DMS53 treated with DMSO at 0.1 percent for 48 hours (cell line): ENCODE measurements at regions not wholly inside any gene's neighbourhood (a gene's known extent, or its start where the extent isn't known, plus 50 kb on each side); places are given as distances from the start of the nearest gene placed in this dataset.
"Not testable (repeated sequence)": the region's sequence is repeated elsewhere in the genome, so short reads cannot be mapped to it uniquely, and the experiment has no call there.

Source experiments
- DNase-seq: peaks from one replicate; lab custom pipeline; 2025; ENCODE audit not compliant: unreplicated experiment; lab: John Stamatoyannopoulos, UW

GRCh38 chr21:36207577-36208320, 51.1 kb downstream of the DOP1B start:
- no peak for DNase-seq

- DNase-seq, result no peak
These were observed 51.8 kb downstream of the DOP1B start for GRCh38 chr21:36208326-36209013.

GRCh38 chr21:36209626-36210171, 53.1 kb downstream of the DOP1B start:
- peak; percentile 45 for DNase-seq

- no peak for DNase-seq
These were observed 54.4 kb downstream of the DOP1B start for GRCh38 chr21:36210779-36211659.

- no peak for DNase-seq
These were observed 55.3 kb downstream of the DOP1B start for GRCh38 chr21:36211660-36212512.

GRCh38 chr21:36212513-36212780, 55.8 kb downstream of the DOP1B start:
- DNase-seq, result no peak

GRCh38 chr21:36214561-36214960, 57.9 kb downstream of the DOP1B start:
- DNase-seq, result no peak

- DNase-seq, result no peak
These were observed 61.1 kb downstream of the DOP1B start for GRCh38 chr21:36217743-36218142.

- DNase-seq, result no peak
These were observed 62.1 kb downstream of the DOP1B start for GRCh38 chr21:36218691-36219090.

GRCh38 chr21:36223451-36223850, 66.8 kb downstream of the DOP1B start:
- no peak for DNase-seq

- no peak for DNase-seq
These were observed 72.6 kb downstream of the DOP1B start for GRCh38 chr21:36229181-36229580.

GRCh38 chr21:36231444-36231843, 74.8 kb downstream of the DOP1B start:
- DNase-seq, result not testable (repeated sequence)

GRCh38 chr21:36232641-36233040, 76.0 kb downstream of the DOP1B start:
- no peak for DNase-seq

- no peak for DNase-seq
These were observed 78.5 kb downstream of the DOP1B start for GRCh38 chr21:36235058-36235582.

- no peak for DNase-seq
These were observed 79.6 kb downstream of the DOP1B start for GRCh38 chr21:36236052-36236730.

GRCh38 chr21:36237441-36237840, 80.8 kb downstream of the DOP1B start:
- no peak for DNase-seq

GRCh38 chr21:36239585-36239984, 80.4 kb upstream of the MORC3 start:
- DNase-seq, result no peak

GRCh38 chr21:36241717-36242116, 78.3 kb upstream of the MORC3 start:
- DNase-seq, result no peak

- no peak for DNase-seq
These were observed 74.9 kb upstream of the MORC3 start for GRCh38 chr21:36245115-36245514.

- DNase-seq, result no peak
These were observed 74.3 kb upstream of the MORC3 start for GRCh38 chr21:36245649-36246048.
